GM18517 (cell line): ENCODE measurements at regions not wholly inside any gene's neighbourhood (a gene's known extent, or its start where the extent isn't known, plus 50 kb on each side); places are given as distances from the start of the nearest gene placed in this dataset.

ENCODE experiments used
- ATAC-seq: cut with Tn5 transposase; IDR thresholded peaks from one replicate; pipeline ENCODE4 v1.9.1; 2021; ENCODE audit warnings: mild to moderate bottlenecking, moderate library complexity; ENCODE audit not compliant: unreplicated experiment

- ATAC-seq: no peak
These were observed 63.6 kb upstream of the ERCC4 start for GRCh38 chr16:13856398-13856797.

GRCh38 chr16:13856811-13857511, 63.0 kb upstream of the ERCC4 start:
- ATAC-seq: no peak

GRCh38 chr16:13858873-13859580, 60.9 kb upstream of the ERCC4 start:
- no peak for ATAC-seq

- ATAC-seq: no peak
These were observed 56.7 kb upstream of the ERCC4 start for GRCh38 chr16:13863075-13863765.

- ATAC-seq: no peak
These were observed 55.3 kb upstream of the ERCC4 start for GRCh38 chr16:13864689-13865088.

- ATAC-seq: no peak
These were observed 53.9 kb upstream of the ERCC4 start for GRCh38 chr16:13866073-13866472.
